Adrenal gland (tissue), 9 donors: ENCODE measurements at regions not wholly inside any gene's neighbourhood (a gene's known extent, or its start where the extent isn't known, plus 50 kb on each side); places are given as distances from the start of the nearest gene placed in this dataset.

ENCODE experiments used
- DNase-seq, 7 donors: peaks; one replicate each; pipeline ENCODE4 v3.0.0-alpha.2; 2019 to 2020
- H3K27ac ChIP-seq, 5 donors: fragments of 200-600 bp; sonication (generic) in 4 of 5; 1 replicate in 3 of 5; 2 replicates in 2 of 5; pipeline versions ENCODE4 v1.5.1 to v1.8.0; 2016 to 2020; ENCODE audit warnings: mild to moderate bottlenecking in 1 of 5
- H3K27me3 ChIP-seq: fragments of 200-600 bp; 2 replicates; pipeline ENCODE4 v1.8.0; 2021
- H3K36me3 ChIP-seq, 2 donors: fragments of 200-600 bp; replicated peaks in 1 of 2; 1 replicate in 1 of 2; 2 replicates in 1 of 2; pipeline versions ENCODE4 v1.5.1 to v1.8.0; 2018 to 2022
- H3K4me1 ChIP-seq, 2 donors: fragments of 200-600 bp; replicated peaks in 1 of 2; 1 replicate in 1 of 2; 2 replicates in 1 of 2; pipeline versions ENCODE4 v1.5.1 to v1.8.0; 2018 to 2021
- H3K4me3 ChIP-seq, 4 donors: fragments of 200-600 bp; sonication (generic) in 3 of 4; one replicate each; pipeline ENCODE4 v1.5.1; 2016 to 2018
- H3K9me3 ChIP-seq, 3 donors: fragments of 200-600 bp; sonication (generic) in 1 of 3; replicated peaks in 1 of 3; 1 replicate in 2 of 3; 2 replicates in 1 of 3; pipeline versions ENCODE4 v1.5.1 to v1.8.0; 2016 to 2021
- POLR2A ChIP-seq, 2 donors: fragments of 450-650 bp; IDR thresholded peaks; one replicate each; pipeline ENCODE4 v1.6.1; 2017; ENCODE audit warnings: antibody characterized with exemption in 2 of 2, mild to moderate bottlenecking in 2 of 2, moderate library complexity in 1 of 2
- WGBS, 4 donors: extraction: QIAGEN DNeasy Blood & Tissue Kit in 2 of 4; methylation state at CpG; one replicate each; pipeline versions ENCODE4 v1.1.5 to v1.1.7; 2013 to 2017; 5-methylcytosine and 5-hydroxymethylcytosine counted together
- intact Hi-C, 2 donors: fragments of 100-400 bp; cut with DNase I; formaldehyde crosslinking; loops; one replicate each; pipeline versions ENCODE4 v1.14.1 to v1.15.0; 2022 to 2023
- TF ChIP-seq, protein P1 (sequence below), 6 experiments: fragments of 450-650 bp in 4 of 6; fragments of 200-600 bp in 2 of 6; sonication (generic) in 1 of 6; IDR thresholded peaks; 1 replicate in 5 of 6; 2 replicates in 1 of 6; pipeline versions ENCODE4 v1.5.1 to v1.8.0; 2016 to 2021; ENCODE audit warnings: antibody characterized with exemption in 6 of 6, mild to moderate bottlenecking in 2 of 6, moderate library complexity in 1 of 6
- donor health status: healthy with polysubstance abuse.
- donor health status: Bipolar disorder and iron deficiency.
- donor health status: DM: yes; HTN: yes; CAD: no.
- donor health status: DM: no; HTN: no; CAD: no.
- donor health status: DM: no; HTN: no; CAD: no.

DNA sequence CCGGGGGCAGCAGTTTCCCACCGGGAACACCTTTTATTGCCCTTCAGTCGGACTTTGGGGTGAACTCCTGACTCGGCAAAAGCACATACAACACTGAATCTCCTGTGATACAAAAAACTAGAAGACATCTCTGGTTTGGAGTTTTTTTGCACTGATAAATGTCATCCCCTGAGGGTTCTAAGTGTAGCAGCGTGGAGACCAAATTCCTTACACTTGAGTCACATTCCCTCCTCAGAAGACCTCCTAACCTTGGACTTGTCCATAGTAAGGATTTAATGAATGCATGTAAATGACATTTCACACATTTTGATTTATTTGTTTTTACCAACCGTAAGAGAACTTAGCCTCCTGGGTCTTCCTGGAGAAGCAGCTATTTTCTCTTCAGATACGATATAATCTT, 54.0 kb upstream of the GPR45 start:
- no peak for DNase-seq
- 61 to 69% (median 65%) methylated on average over 7 of the region's 7 CpGs for WGBS, 4 donors

DNA sequence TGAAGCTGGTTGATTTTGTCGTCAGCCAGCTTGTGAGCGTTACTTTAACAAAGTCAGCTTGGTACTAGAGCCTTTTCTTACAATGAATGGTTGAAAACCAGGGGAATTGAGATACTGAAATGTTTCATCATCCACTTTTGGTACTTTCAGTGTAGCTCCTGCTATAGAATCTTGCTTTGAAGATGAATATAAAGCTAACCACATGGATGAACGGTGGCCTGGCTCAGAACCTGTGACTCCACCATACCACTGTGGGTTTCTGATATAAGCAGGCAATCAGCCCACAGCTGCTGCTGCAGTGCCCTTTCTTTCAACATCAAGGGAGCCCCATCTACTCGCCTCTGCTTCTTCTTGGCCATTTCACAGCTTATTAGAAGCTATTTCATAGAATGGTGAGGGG, 53.2 kb upstream of the GPR45 start:
- H3K27ac ChIP-seq: no peak overlapping the region
- H3K27me3 ChIP-seq: no peaks in the 10 kb centered on the region
- WGBS, 4 donors: 85 to 90% (median 85%) methylated on average over 4 of the region's 4 CpGs
- DNase-seq: no peak
- H3K4me3 ChIP-seq: no peak overlapping the region
- intact Hi-C loops: no loop called here
- no peak for TF ChIP-seq POLR2A (IDR thresholded peaks at IDR 0.05)
- TF ChIP-seq, protein P1, sequence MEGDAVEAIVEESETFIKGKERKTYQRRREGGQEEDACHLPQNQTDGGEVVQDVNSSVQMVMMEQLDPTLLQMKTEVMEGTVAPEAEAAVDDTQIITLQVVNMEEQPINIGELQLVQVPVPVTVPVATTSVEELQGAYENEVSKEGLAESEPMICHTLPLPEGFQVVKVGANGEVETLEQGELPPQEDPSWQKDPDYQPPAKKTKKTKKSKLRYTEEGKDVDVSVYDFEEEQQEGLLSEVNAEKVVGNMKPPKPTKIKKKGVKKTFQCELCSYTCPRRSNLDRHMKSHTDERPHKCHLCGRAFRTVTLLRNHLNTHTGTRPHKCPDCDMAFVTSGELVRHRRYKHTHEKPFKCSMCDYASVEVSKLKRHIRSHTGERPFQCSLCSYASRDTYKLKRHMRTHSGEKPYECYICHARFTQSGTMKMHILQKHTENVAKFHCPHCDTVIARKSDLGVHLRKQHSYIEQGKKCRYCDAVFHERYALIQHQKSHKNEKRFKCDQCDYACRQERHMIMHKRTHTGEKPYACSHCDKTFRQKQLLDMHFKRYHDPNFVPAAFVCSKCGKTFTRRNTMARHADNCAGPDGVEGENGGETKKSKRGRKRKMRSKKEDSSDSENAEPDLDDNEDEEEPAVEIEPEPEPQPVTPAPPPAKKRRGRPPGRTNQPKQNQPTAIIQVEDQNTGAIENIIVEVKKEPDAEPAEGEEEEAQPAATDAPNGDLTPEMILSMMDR (IDR thresholded peaks at IDR 0.05): no peak
- no peaks in the 10 kb centered on the region for H3K36me3 ChIP-seq
- no peaks in the 10 kb centered on the region for H3K4me1 ChIP-seq
- H3K9me3 ChIP-seq: no peaks in the 10 kb centered on the region

More for the DNA sequence above, 54.0 kb upstream of the GPR45 start:
- H3K27me3 ChIP-seq: no peaks in the 10 kb centered on the region
- intact Hi-C loops: no loop called here
- H3K36me3 ChIP-seq: no peaks in the 10 kb centered on the region
- no peak for TF ChIP-seq POLR2A (IDR thresholded peaks at IDR 0.05)
- TF ChIP-seq, protein P1 (IDR thresholded peaks at IDR 0.05): no peak
- no peaks in the 10 kb centered on the region for H3K9me3 ChIP-seq
- H3K4me1 ChIP-seq: no peaks in the 10 kb centered on the region
- no peak overlapping the region for H3K4me3 ChIP-seq
- no peak overlapping the region for H3K27ac ChIP-seq
